ENCODE measurements at regions not wholly inside any gene's neighbourhood (a gene's known extent, or its start where the extent isn't known, plus 50 kb on each side); places are given as distances from the start of the nearest gene placed in this dataset.

- H3K9me3 Mint-ChIP-seq (ENCODE audit: low read depth, unreplicated experiment): no peaks in the 10 kb centered on the region
- H3K27ac Mint-ChIP-seq (ENCODE audit: unreplicated experiment): no peak overlapping the region
- BruUV-seq (replicated peaks): no TSS peak
- TF ChIP-seq CTCF (IDR thresholded peaks at IDR 0.05; ENCODE audit: unreplicated experiment): no peak
- H3K27me3 Mint-ChIP-seq (ENCODE audit: unreplicated experiment): no peaks in the 10 kb centered on the region
- DNase-seq: no peak
- H3K36me3 Mint-ChIP-seq (ENCODE audit: insufficient read depth, unreplicated experiment): no peaks in the 10 kb centered on the region
- H3K4me1 Mint-ChIP-seq (ENCODE audit: low read depth, unreplicated experiment): peaks cover 8% of the 10 kb centered on the region
- intact Hi-C loops (cut with micrococcal nuclease; ENCODE audit: unreplicated experiment): no loop called here
- CTCF ChIA-PET: interaction anchor here (0.7 kb wide), 1 partner anchor 561 kb away, joined by 3 read pairs; no protein-coding TSS in a partner anchor
- H3K4me3 Mint-ChIP-seq (ENCODE audit: low read depth, unreplicated experiment): no peak overlapping the region
These were observed 292.8 kb upstream of the RIOK2 start for GRCh38 chr5:97475847-97476246.

GRCh38 chr5:97476852-97477534 is 293.9 kb upstream of the RIOK2 start:
- peaks cover 9% of the 10 kb centered on the region for H3K4me1 Mint-ChIP-seq (ENCODE audit: low read depth, unreplicated experiment)
- intact Hi-C loops (cut with micrococcal nuclease; ENCODE audit: unreplicated experiment): no loop called here
- no peak overlapping the region for H3K4me3 Mint-ChIP-seq (ENCODE audit: low read depth, unreplicated experiment)
- CTCF ChIA-PET: no interaction called here
- no peaks in the 10 kb centered on the region for H3K27me3 Mint-ChIP-seq (ENCODE audit: unreplicated experiment)
- no peak for TF ChIP-seq CTCF (IDR thresholded peaks at IDR 0.05; ENCODE audit: unreplicated experiment)
- BruUV-seq (replicated peaks): no TSS peak
- H3K27ac Mint-ChIP-seq (ENCODE audit: unreplicated experiment): no peak overlapping the region
- no peaks in the 10 kb centered on the region for H3K9me3 Mint-ChIP-seq (ENCODE audit: low read depth, unreplicated experiment)
- DNase-seq: no peak
- no peaks in the 10 kb centered on the region for H3K36me3 Mint-ChIP-seq (ENCODE audit: insufficient read depth, unreplicated experiment)

GRCh38 chr5:97478483-97478882 is 295.4 kb upstream of the RIOK2 start:
- DNase-seq: no peak
- H3K4me3 Mint-ChIP-seq (ENCODE audit: low read depth, unreplicated experiment): no peak overlapping the region
- no peaks in the 10 kb centered on the region for H3K36me3 Mint-ChIP-seq (ENCODE audit: insufficient read depth, unreplicated experiment)
- no peaks in the 10 kb centered on the region for H3K9me3 Mint-ChIP-seq (ENCODE audit: low read depth, unreplicated experiment)
- intact Hi-C loops (cut with micrococcal nuclease; ENCODE audit: unreplicated experiment): no loop called here
- H3K27me3 Mint-ChIP-seq (ENCODE audit: unreplicated experiment): no peaks in the 10 kb centered on the region
- no TSS peak for BruUV-seq (replicated peaks)
- CTCF ChIA-PET: no interaction called here
- H3K27ac Mint-ChIP-seq (ENCODE audit: unreplicated experiment): no peak overlapping the region
- TF ChIP-seq CTCF (IDR thresholded peaks at IDR 0.05; ENCODE audit: unreplicated experiment): no peak
- H3K4me1 Mint-ChIP-seq (ENCODE audit: low read depth, unreplicated experiment): peaks cover 9% of the 10 kb centered on the region

GRCh38 chr5:97480313-97480712 is 297.3 kb upstream of the RIOK2 start:
- no TSS peak for BruUV-seq (replicated peaks)
- peaks cover 9% of the 10 kb centered on the region for H3K4me1 Mint-ChIP-seq (ENCODE audit: low read depth, unreplicated experiment)
- no peak for TF ChIP-seq CTCF (IDR thresholded peaks at IDR 0.05; ENCODE audit: unreplicated experiment)
- no peaks in the 10 kb centered on the region for H3K27me3 Mint-ChIP-seq (ENCODE audit: unreplicated experiment)
- H3K36me3 Mint-ChIP-seq (ENCODE audit: insufficient read depth, unreplicated experiment): no peaks in the 10 kb centered on the region
- intact Hi-C loops (cut with micrococcal nuclease; ENCODE audit: unreplicated experiment): no loop called here
- DNase-seq: no peak
- no peak overlapping the region for H3K27ac Mint-ChIP-seq (ENCODE audit: unreplicated experiment)
- no peak overlapping the region for H3K4me3 Mint-ChIP-seq (ENCODE audit: low read depth, unreplicated experiment)
- CTCF ChIA-PET: no interaction called here
- no peaks in the 10 kb centered on the region for H3K9me3 Mint-ChIP-seq (ENCODE audit: low read depth, unreplicated experiment)
